ENCODE measurements at regions not wholly inside any gene's neighbourhood (a gene's known extent, or its start where the extent isn't known, plus 50 kb on each side); places are given as distances from the start of the nearest gene placed in this dataset.

DNA sequence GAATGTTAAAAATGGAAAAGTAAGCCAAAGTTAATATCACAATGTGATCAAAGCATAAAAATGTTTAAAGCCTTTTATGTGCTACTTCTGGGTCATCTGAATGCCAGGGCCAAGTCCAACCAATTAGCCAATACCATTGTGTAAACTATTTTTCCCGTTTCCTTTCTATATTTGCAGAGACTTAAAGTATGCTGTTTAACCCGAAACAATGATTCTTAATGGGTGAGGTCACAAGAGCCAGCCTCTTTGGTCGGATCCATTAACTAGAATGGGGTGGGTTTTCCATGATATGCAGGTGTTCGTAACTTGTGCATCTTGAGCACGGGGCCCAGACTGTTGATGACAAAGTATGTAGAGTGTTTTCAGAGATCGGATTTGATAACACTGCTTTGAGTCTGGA, 111.3 kb upstream of the IGFBP3 start:
- no peak for DNase-seq (ENCODE audit: low read depth, low spot score)
- no TSS peak for BruUV-seq (replicated peaks)
- no peak overlapping the region for H2AFZ ChIP-seq (ENCODE audit: control insufficient read depth, low read depth, low read length)
- no peaks in the 10 kb centered on the region for H3K4me1 ChIP-seq (ENCODE audit: control insufficient read depth, insufficient read depth, low read length)
- ChIA-PET CTCF (no interaction called here), SMC1A (ENCODE audit: uncharacterized antibody, unreplicated experiment) (no interaction called here), POLR2A (no interaction called here), RAD21 (ENCODE audit: unreplicated experiment) (no interaction called here)
- no peak overlapping the region for H3K9ac ChIP-seq (ENCODE audit: control insufficient read depth, insufficient read depth, low read length)
- H3K4me3 ChIP-seq = no peak overlapping the region
- intact Hi-C loops (cut with micrococcal nuclease; ENCODE audit: unreplicated experiment) (no loop called here), in situ Hi-C loops (cut with MboI) (no loop called here)
- TF ChIP-seq KAT2A (conservative IDR thresholded peaks at IDR 0.05; ENCODE audit: control insufficient read depth, low read depth, low read length) = no peak
- TF ChIP-seq NRF1 (conservative IDR thresholded peaks at IDR 0.05; ENCODE audit: low read depth, low read length) = no peak
- no peak for TF ChIP-seq SUPT20H (IDR thresholded peaks at IDR 0.05; ENCODE audit: borderline replicate concordance, control insufficient read depth, low read depth, low read length)
- TF ChIP-seq LARP7 (IDR thresholded peaks at IDR 0.05) = no peak
- TF ChIP-seq MEF2B (IDR thresholded peaks at IDR 0.05; ENCODE audit: partially characterized antibody, poor library complexity, severe bottlenecking) = no peak
- no peak for TF ChIP-seq RELA (IDR thresholded peaks at IDR 0.05; ENCODE audit: borderline replicate concordance, partially characterized antibody)
- TF ChIP-seq POU2F2 (IDR thresholded peaks at IDR 0.05; ENCODE audit: borderline replicate concordance, low read depth, low read length) = no peak
- TF ChIP-seq RFX5 (IDR thresholded peaks at IDR 0.05; ENCODE audit: low read depth, low read length) = no peak
- no peak for TF ChIP-seq NR2C2 (IDR thresholded peaks at IDR 0.05; ENCODE audit: borderline replicate concordance, control insufficient read depth, insufficient read length, low read depth)
- no peak for TF ChIP-seq GABPA (IDR thresholded peaks at IDR 0.05; ENCODE audit: low read depth)
- FAIRE-seq = no peak
- no peaks in the 10 kb centered on the region for H3K9me3 ChIP-seq (replicated peaks; ENCODE audit: control insufficient read depth, insufficient read depth, low read length)
- H4K20me1 ChIP-seq (ENCODE audit: control insufficient read depth, insufficient read depth) = no peaks in the 10 kb centered on the region
- no peak overlapping the region for H3K27ac ChIP-seq (ENCODE audit: control insufficient read depth, insufficient read depth)
- no peak overlapping the region for H3K4me2 ChIP-seq (ENCODE audit: control insufficient read depth, insufficient read depth)
- no peaks in the 10 kb centered on the region for H3K27me3 ChIP-seq (replicated peaks in 1 of 2; ENCODE audit: control insufficient read depth in 2 of 2, insufficient read depth in 2 of 2, low read length in 1 of 2)
- no peaks in the 10 kb centered on the region for H3K36me3 ChIP-seq (ENCODE audit: control insufficient read depth in 2 of 2, insufficient read depth in 2 of 2, low read length in 1 of 2)
- no peak for ATAC-seq
- no peaks in the 10 kb centered on the region for H3K79me2 ChIP-seq (ENCODE audit: control insufficient read depth, insufficient read depth, low read length)
- WGBS (ENCODE audit: insufficient coverage, insufficient replicate concordance, low lambda C conversion rate, missing lambda C conversion rate) = 26% methylated on average over 6 of the region's 6 CpGs
